PC-3 (cell line): ENCODE measurements at regions not wholly inside any gene's neighbourhood (a gene's known extent, or its start where the extent isn't known, plus 50 kb on each side); places are given as distances from the start of the nearest gene placed in this dataset.

ENCODE experiments used
- CTCF ChIP-seq: fragments of 300-600 bp; sonication (generic); conservative IDR thresholded peaks from 2 replicates; pipeline ENCODE4 v1.5.1; 2017; ENCODE audit warnings: antibody characterized with exemption, low read depth, mild to moderate bottlenecking, low read length
- EZH2 ChIP-seq: fragments of 300-600 bp; sonication (generic); IDR thresholded peaks from one replicate; pipeline ENCODE4 v1.6.1; 2017; ENCODE audit warnings: antibody characterized with exemption, mild to moderate bottlenecking, low read length; ENCODE audit not compliant: unreplicated experiment
- EZH2phosphoT487 ChIP-seq: fragments of 300-600 bp; sonication (generic); IDR thresholded peaks from 2 replicates; pipeline ENCODE4 v1.6.1; 2018; ENCODE audit warnings: mild to moderate bottlenecking, antibody characterized with exemption, low read length, borderline replicate concordance

GRCh38 chr2:67712484-67712883 is 315.4 kb downstream of the ETAA1 start:
- TF ChIP-seq CTCF = no peak
- TF ChIP-seq EZH2 = no peak
- no peak for TF ChIP-seq EZH2phosphoT487
